ENCODE measurements at regions not wholly inside any gene's neighbourhood (a gene's known extent, or its start where the extent isn't known, plus 50 kb on each side); places are given as distances from the start of the nearest gene placed in this dataset.

GRCh38 chr18:57913686-57914085 lies 110.6 kb upstream of the ATP8B1 start:
- TF ChIP-seq CTCF (IDR thresholded peaks at IDR 0.05) (no peak), EP300 (IDR thresholded peaks at IDR 0.05) (no peak)

Measured in sigmoid colon (tissue), 4 donors.